Endodermal cell (in vitro differentiated cells): ENCODE measurements at regions not wholly inside any gene's neighbourhood (a gene's known extent, or its start where the extent isn't known, plus 50 kb on each side); places are given as distances from the start of the nearest gene placed in this dataset.

Experiments
- DNase-seq: peaks from one replicate; pipeline ENCODE4 v3.0.0-alpha.2; 2017
- H3K27ac ChIP-seq: 2 replicates; pipeline ENCODE4 v1.5.1; 2013; ENCODE audit warnings: mild to moderate bottlenecking, low read depth, low read length, moderate library complexity
- H3K27me3 ChIP-seq: 2 replicates; pipeline ENCODE4 v1.6.1; 2013; ENCODE audit warnings: mild to moderate bottlenecking, low read length, moderate library complexity; ENCODE audit not compliant: insufficient read depth, control insufficient read depth, poor library complexity, severe bottlenecking
- H3K36me3 ChIP-seq: 2 replicates; pipeline ENCODE4 v1.7.0; 2013; ENCODE audit warnings: mild to moderate bottlenecking, low read length, moderate library complexity; ENCODE audit not compliant: control insufficient read depth, insufficient read depth
- H3K4me1 ChIP-seq: one replicate; pipeline ENCODE4 v1.7.0; 2013; ENCODE audit warnings: low read length; ENCODE audit not compliant: control insufficient read depth, insufficient read depth
- H3K4me3 ChIP-seq: 2 replicates; pipeline ENCODE4 v1.5.1; 2013; ENCODE audit warnings: mild to moderate bottlenecking, low read length, moderate library complexity
- H3K9ac ChIP-seq: 2 replicates; pipeline ENCODE4 v1.6.1; 2013; ENCODE audit warnings: mild to moderate bottlenecking, low read length, moderate library complexity; ENCODE audit not compliant: poor library complexity, severe bottlenecking; ENCODE audit errors: extremely low read depth
- H3K9me3 ChIP-seq: 2 replicates; pipeline ENCODE4 v1.6.1; 2013; ENCODE audit warnings: mild to moderate bottlenecking, low read length, moderate library complexity; ENCODE audit not compliant: control insufficient read depth
- H3K27ac Mint-ChIP-seq: 2 replicates; pipeline ENCODE4 v1.8.0; 2020; ENCODE audit warnings: mixed read lengths
- H3K27me3 Mint-ChIP-seq: 2 replicates; pipeline ENCODE4 v1.8.0; 2021; ENCODE audit warnings: mild to moderate bottlenecking, mixed read lengths; ENCODE audit not compliant: insufficient read depth
- H3K36me3 Mint-ChIP-seq: 2 replicates; pipeline ENCODE4 v1.8.0; 2020; ENCODE audit warnings: low read depth, mixed read lengths
- H3K4me1 Mint-ChIP-seq: 2 replicates; pipeline ENCODE4 v1.8.0; 2020; ENCODE audit warnings: mixed read lengths
- H3K4me3 Mint-ChIP-seq: 2 replicates; pipeline ENCODE4 v1.8.0; 2020; ENCODE audit warnings: mild to moderate bottlenecking, moderate library complexity, mixed read lengths
- H3K9me3 Mint-ChIP-seq: 2 replicates; pipeline ENCODE4 v1.8.0; 2020; ENCODE audit warnings: mild to moderate bottlenecking, mixed read lengths
- CTCF ChIP-seq: fragments of 200-600 bp; sonication (generic); conservative IDR thresholded peaks from 2 replicates; pipeline ENCODE4 v1.5.0; 2021; ENCODE audit warnings: antibody characterized with exemption, mild to moderate bottlenecking
- WGBS, 2 experiments: methylation state at CpG; one replicate each; pipeline versions ENCODE4 v1.1.5 to v1.1.7; 2013; ENCODE audit warnings: missing lambda C conversion rate in 2 of 2, mixed read lengths in 1 of 2; ENCODE audit not compliant: insufficient coverage in 1 of 2, insufficient read length in 1 of 2; 5-methylcytosine and 5-hydroxymethylcytosine counted together

- H3K9ac ChIP-seq = no peak overlapping the region
- Mint-ChIP-seq H3K36me3 (no peaks in the 10 kb centered on the region), H3K4me3 (no peak overlapping the region), H3K4me1 (peaks cover 8% of the 10 kb centered on the region), H3K9me3 (peaks cover 3% of the 10 kb centered on the region), H3K27ac (no peak overlapping the region), H3K27me3 (peaks cover 2% of the 10 kb centered on the region)
- no peak for TF ChIP-seq CTCF
- WGBS, 2 experiments = 100% methylated on average over 1 of the region's 1 CpG; no CpG with 5 or more reads in 1 of the 2 experiments
- H3K4me3 ChIP-seq = no peak overlapping the region
- H3K36me3 ChIP-seq = no peaks in the 10 kb centered on the region
- H3K4me1 ChIP-seq = no peaks in the 10 kb centered on the region
- no peaks in the 10 kb centered on the region for H3K27me3 ChIP-seq
- H3K27ac ChIP-seq = no peak overlapping the region
- H3K9me3 ChIP-seq = peaks cover 2% of the 10 kb centered on the region
- DNase-seq = no peak
These were observed 271.5 kb upstream of the JARID2 start for GRCh38 chr6:14974372-14974771.

- H3K27ac ChIP-seq = no peak overlapping the region
- peaks cover 2% of the 10 kb centered on the region for H3K27me3 Mint-ChIP-seq
- no peaks in the 10 kb centered on the region for H3K27me3 ChIP-seq
- no peaks in the 10 kb centered on the region for H3K4me1 ChIP-seq
- H3K9me3 Mint-ChIP-seq = peaks cover 2% of the 10 kb centered on the region
- WGBS, 2 experiments = 52 to 67% methylated on average over 3 to 4 of the region's 4 CpGs
- H3K4me1 Mint-ChIP-seq = peaks cover 8% of the 10 kb centered on the region
- H3K36me3 Mint-ChIP-seq = no peaks in the 10 kb centered on the region
- no peak overlapping the region for H3K27ac Mint-ChIP-seq
- DNase-seq = no peak
- no peak overlapping the region for H3K4me3 Mint-ChIP-seq
- no peak overlapping the region for H3K4me3 ChIP-seq
- no peak for TF ChIP-seq CTCF
- H3K36me3 ChIP-seq = no peaks in the 10 kb centered on the region
- H3K9me3 ChIP-seq = no peaks in the 10 kb centered on the region
- no peak overlapping the region for H3K9ac ChIP-seq
These were observed 270.9 kb upstream of the JARID2 start for GRCh38 chr6:14974792-14975470.

- no peak for TF ChIP-seq CTCF
- WGBS, 2 experiments = 87 to 91% methylated on average over 3 to 4 of the region's 4 CpGs
- Mint-ChIP-seq H3K9me3 (peaks cover 2% of the 10 kb centered on the region), H3K36me3 (no peaks in the 10 kb centered on the region), H3K27ac (no peak overlapping the region), H3K4me1 (peaks cover 8% of the 10 kb centered on the region), H3K4me3 (no peak overlapping the region), H3K27me3 (peaks cover 2% of the 10 kb centered on the region)
- Histone ChIP-seq H3K27ac (no peak overlapping the region), H3K4me3 (no peak overlapping the region), H3K36me3 (no peaks in the 10 kb centered on the region), H3K27me3 (no peaks in the 10 kb centered on the region), H3K9ac (no peak overlapping the region), H3K9me3 (no peaks in the 10 kb centered on the region), H3K4me1 (no peaks in the 10 kb centered on the region)
- no peak for DNase-seq
These were observed 270.4 kb upstream of the JARID2 start for GRCh38 chr6:14975471-14975817.
